ENCODE measurements at regions not wholly inside any gene's neighbourhood (a gene's known extent, or its start where the extent isn't known, plus 50 kb on each side); places are given as distances from the start of the nearest gene placed in this dataset.

- Histone ChIP-seq H3K18ac (ENCODE audit: low read length) (no peak overlapping the region), H3K4me1 (ENCODE audit: control insufficient read depth in 1 of 2, insufficient read depth in 2 of 2, low read length in 2 of 2) (peaks cover 0 to 2% of the 10 kb centered on the region in 2 experiments), H3K4me2 (ENCODE audit: low read length) (no peak overlapping the region), H2BK12ac (ENCODE audit: low read length) (no peak overlapping the region), H4K12ac (ENCODE audit: low read depth, low read length) (no peak overlapping the region), H4K91ac (ENCODE audit: low read depth, low read length) (no peak overlapping the region), H3K4ac (ENCODE audit: low read depth, low read length) (no peak overlapping the region), H3K27me3 (ENCODE audit: insufficient read depth, low read length) (no peaks in the 10 kb centered on the region), H3K79me2 (ENCODE audit: control insufficient read depth, insufficient read depth, low read length, poor library complexity) (no peaks in the 10 kb centered on the region), H3K4me3 (ENCODE audit: low read depth, low read length) (no peak overlapping the region), H2AK5ac (ENCODE audit: low read length) (no peak overlapping the region), H3K23ac (ENCODE audit: low read length) (no peak overlapping the region), H3K79me1 (ENCODE audit: low read length) (no peaks in the 10 kb centered on the region), H2BK120ac (ENCODE audit: insufficient read depth, low read length, poor library complexity) (no peak overlapping the region), H2AFZ (ENCODE audit: insufficient read depth, low read length, poor library complexity) (no peak overlapping the region), H3K14ac (ENCODE audit: low read length) (no peak overlapping the region), H2BK5ac (ENCODE audit: low read depth, low read length, poor library complexity) (no peak overlapping the region), H3K27ac (ENCODE audit: low read depth, low read length) (no peak overlapping the region), H3K9ac (ENCODE audit: low read length) (no peak overlapping the region), H3K36me3 (ENCODE audit: control insufficient read depth in 1 of 2, insufficient read depth in 2 of 2, low read length in 2 of 2) (no peaks in the 10 kb centered on the region), H4K8ac (ENCODE audit: low read depth, low read length) (no peak overlapping the region), H3K9me3 (ENCODE audit: insufficient read depth, low read depth, low read length) (no peaks in the 10 kb centered on the region)
- no peak for DNase-seq
- no CpG with 5 or more reads among the region's 5 CpGs for WGBS (ENCODE audit: extremely low coverage, insufficient coverage, insufficient read length)
Observed at GRCh38 chr14:95818581-95818980, 58.1 kb upstream of the TUNAR start.

- peaks cover 0 to 2% of the 10 kb centered on the region in 2 experiments for H3K4me1 ChIP-seq (ENCODE audit: control insufficient read depth in 1 of 2, insufficient read depth in 2 of 2, low read length in 2 of 2)
- H2AFZ ChIP-seq (ENCODE audit: insufficient read depth, low read length, poor library complexity), result no peak overlapping the region
- no peak overlapping the region for H3K9ac ChIP-seq (ENCODE audit: low read length)
- H4K8ac ChIP-seq (ENCODE audit: low read depth, low read length), result no peak overlapping the region
- no peaks in the 10 kb centered on the region for H3K27me3 ChIP-seq (ENCODE audit: insufficient read depth, low read length)
- H2AK5ac ChIP-seq (ENCODE audit: low read length), result no peak overlapping the region
- H3K9me3 ChIP-seq (ENCODE audit: insufficient read depth, low read depth, low read length), result no peaks in the 10 kb centered on the region
- no peaks in the 10 kb centered on the region for H3K36me3 ChIP-seq (ENCODE audit: control insufficient read depth in 1 of 2, insufficient read depth in 2 of 2, low read length in 2 of 2)
- H2BK12ac ChIP-seq (ENCODE audit: low read length), result no peak overlapping the region
- H3K4ac ChIP-seq (ENCODE audit: low read depth, low read length), result no peak overlapping the region
- H3K18ac ChIP-seq (ENCODE audit: low read length), result no peak overlapping the region
- no CpG with 5 or more reads among the region's 2 CpGs for WGBS (ENCODE audit: extremely low coverage, insufficient coverage, insufficient read length)
- H3K23ac ChIP-seq (ENCODE audit: low read length), result no peak overlapping the region
- no peak overlapping the region for H4K12ac ChIP-seq (ENCODE audit: low read depth, low read length)
- H2BK120ac ChIP-seq (ENCODE audit: insufficient read depth, low read length, poor library complexity), result no peak overlapping the region
- no peak overlapping the region for H2BK5ac ChIP-seq (ENCODE audit: low read depth, low read length, poor library complexity)
- no peak overlapping the region for H3K4me3 ChIP-seq (ENCODE audit: low read depth, low read length)
- no peak overlapping the region for H4K91ac ChIP-seq (ENCODE audit: low read depth, low read length)
- H3K79me2 ChIP-seq (ENCODE audit: control insufficient read depth, insufficient read depth, low read length, poor library complexity), result no peaks in the 10 kb centered on the region
- H3K4me2 ChIP-seq (ENCODE audit: low read length), result no peak overlapping the region
- H3K27ac ChIP-seq (ENCODE audit: low read depth, low read length), result no peak overlapping the region
- DNase-seq, result no peak
- no peaks in the 10 kb centered on the region for H3K79me1 ChIP-seq (ENCODE audit: low read length)
- H3K14ac ChIP-seq (ENCODE audit: low read length), result no peak overlapping the region
Observed at GRCh38 chr14:95817271-95817670, 59.4 kb upstream of the TUNAR start.

- H3K4me3 ChIP-seq (ENCODE audit: low read depth, low read length), result no peak overlapping the region
- no peak overlapping the region for H2AFZ ChIP-seq (ENCODE audit: insufficient read depth, low read length, poor library complexity)
- no peak overlapping the region for H3K9ac ChIP-seq (ENCODE audit: low read length)
- no peak overlapping the region for H3K4me2 ChIP-seq (ENCODE audit: low read length)
- H3K14ac ChIP-seq (ENCODE audit: low read length), result no peak overlapping the region
- no peak overlapping the region for H2BK5ac ChIP-seq (ENCODE audit: low read depth, low read length, poor library complexity)
- H2AK5ac ChIP-seq (ENCODE audit: low read length), result no peak overlapping the region
- no peaks in the 10 kb centered on the region for H3K79me1 ChIP-seq (ENCODE audit: low read length)
- no peak overlapping the region for H3K4ac ChIP-seq (ENCODE audit: low read depth, low read length)
- no peak overlapping the region for H3K27ac ChIP-seq (ENCODE audit: low read depth, low read length)
- no CpG with 5 or more reads among the region's 7 CpGs for WGBS (ENCODE audit: extremely low coverage, insufficient coverage, insufficient read length)
- no peak overlapping the region for H2BK120ac ChIP-seq (ENCODE audit: insufficient read depth, low read length, poor library complexity)
- H3K4me1 ChIP-seq (ENCODE audit: control insufficient read depth in 1 of 2, insufficient read depth in 2 of 2, low read length in 2 of 2), result peaks cover 0 to 2% of the 10 kb centered on the region in 2 experiments
- H3K9me3 ChIP-seq (ENCODE audit: insufficient read depth, low read depth, low read length), result no peaks in the 10 kb centered on the region
- H3K27me3 ChIP-seq (ENCODE audit: insufficient read depth, low read length), result no peaks in the 10 kb centered on the region
- no peaks in the 10 kb centered on the region for H3K36me3 ChIP-seq (ENCODE audit: control insufficient read depth in 1 of 2, insufficient read depth in 2 of 2, low read length in 2 of 2)
- H3K18ac ChIP-seq (ENCODE audit: low read length), result no peak overlapping the region
- no peak for DNase-seq
- H3K79me2 ChIP-seq (ENCODE audit: control insufficient read depth, insufficient read depth, low read length, poor library complexity), result no peaks in the 10 kb centered on the region
- H4K91ac ChIP-seq (ENCODE audit: low read depth, low read length), result no peak overlapping the region
- no peak overlapping the region for H2BK12ac ChIP-seq (ENCODE audit: low read length)
- no peak overlapping the region for H3K23ac ChIP-seq (ENCODE audit: low read length)
- H4K8ac ChIP-seq (ENCODE audit: low read depth, low read length), result no peak overlapping the region
- H4K12ac ChIP-seq (ENCODE audit: low read depth, low read length), result no peak overlapping the region
Observed at GRCh38 chr14:95816539-95816938, 60.1 kb upstream of the TUNAR start.

GRCh38 chr14:95815226-95815690 lies 61.4 kb upstream of the TUNAR start:
- H3K9me3 ChIP-seq (ENCODE audit: insufficient read depth, low read depth, low read length), result no peaks in the 10 kb centered on the region
- H3K23ac ChIP-seq (ENCODE audit: low read length), result no peak overlapping the region
- H2BK5ac ChIP-seq (ENCODE audit: low read depth, low read length, poor library complexity), result no peak overlapping the region
- no peak overlapping the region for H3K4me3 ChIP-seq (ENCODE audit: low read depth, low read length)
- no peak overlapping the region for H2AFZ ChIP-seq (ENCODE audit: insufficient read depth, low read length, poor library complexity)
- H4K12ac ChIP-seq (ENCODE audit: low read depth, low read length), result no peak overlapping the region
- no peak overlapping the region for H3K14ac ChIP-seq (ENCODE audit: low read length)
- no peak overlapping the region for H3K4ac ChIP-seq (ENCODE audit: low read depth, low read length)
- no peak overlapping the region for H3K18ac ChIP-seq (ENCODE audit: low read length)
- H3K79me2 ChIP-seq (ENCODE audit: control insufficient read depth, insufficient read depth, low read length, poor library complexity), result no peaks in the 10 kb centered on the region
- no peak overlapping the region for H3K4me2 ChIP-seq (ENCODE audit: low read length)
- no peak overlapping the region for H3K9ac ChIP-seq (ENCODE audit: low read length)
- H4K8ac ChIP-seq (ENCODE audit: low read depth, low read length), result no peak overlapping the region
- no peak overlapping the region for H3K27ac ChIP-seq (ENCODE audit: low read depth, low read length)
- no CpG with 5 or more reads among the region's 11 CpGs for WGBS (ENCODE audit: extremely low coverage, insufficient coverage, insufficient read length)
- H2BK12ac ChIP-seq (ENCODE audit: low read length), result no peak overlapping the region
- no peak overlapping the region for H2AK5ac ChIP-seq (ENCODE audit: low read length)
- H2BK120ac ChIP-seq (ENCODE audit: insufficient read depth, low read length, poor library complexity), result no peak overlapping the region
- H4K91ac ChIP-seq (ENCODE audit: low read depth, low read length), result no peak overlapping the region
- DNase-seq, result no peak
- H3K4me1 ChIP-seq (ENCODE audit: control insufficient read depth in 1 of 2, insufficient read depth in 2 of 2, low read length in 2 of 2), result peaks cover 0 to 2% of the 10 kb centered on the region in 2 experiments
- no peaks in the 10 kb centered on the region for H3K27me3 ChIP-seq (ENCODE audit: insufficient read depth, low read length)
- no peaks in the 10 kb centered on the region for H3K79me1 ChIP-seq (ENCODE audit: low read length)
- H3K36me3 ChIP-seq (ENCODE audit: control insufficient read depth in 1 of 2, insufficient read depth in 2 of 2, low read length in 2 of 2), result no peaks in the 10 kb centered on the region
